HG02610 (cell line): ENCODE measurements at regions not wholly inside any gene's neighbourhood (a gene's known extent, or its start where the extent isn't known, plus 50 kb on each side); places are given as distances from the start of the nearest gene placed in this dataset.

Experiments
- ATAC-seq: cut with Tn5 transposase; IDR thresholded peaks from one replicate; pipeline ENCODE4 v1.9.1; 2021; ENCODE audit warnings: mild to moderate bottlenecking, moderate library complexity; ENCODE audit not compliant: unreplicated experiment

- ATAC-seq = peak; percentile 67
Observed at GRCh38 chr18:56235481-56236013, 402.8 kb downstream of the TXNL1 start.

GRCh38 chr18:56235071-56235470 lies 403.3 kb downstream of the TXNL1 start:
- peak; percentile 28 for ATAC-seq

GRCh38 chr18:56233595-56233994 lies 404.8 kb downstream of the TXNL1 start:
- no peak for ATAC-seq

GRCh38 chr18:56226025-56226424 lies 412.4 kb downstream of the TXNL1 start:
- ATAC-seq = no peak

- no peak for ATAC-seq
Observed at GRCh38 chr18:56224669-56225561, 413.5 kb downstream of the TXNL1 start.

GRCh38 chr18:56221195-56222065 lies 417.0 kb downstream of the TXNL1 start:
- ATAC-seq = no peak

- no peak for ATAC-seq
Observed at GRCh38 chr18:56217406-56217805, 421.0 kb downstream of the TXNL1 start.

- no peak for ATAC-seq
Observed at GRCh38 chr18:56214706-56215105, 423.7 kb downstream of the TXNL1 start.

GRCh38 chr18:56210520-56210919 lies 427.9 kb downstream of the TXNL1 start:
- ATAC-seq = no peak

GRCh38 chr18:56207989-56208388 lies 430.4 kb downstream of the TXNL1 start:
- no peak for ATAC-seq

GRCh38 chr18:56204052-56204451 lies 434.3 kb downstream of the TXNL1 start:
- ATAC-seq = no peak

GRCh38 chr18:56202678-56203077 lies 435.7 kb downstream of the TXNL1 start:
- ATAC-seq = no peak

GRCh38 chr18:56200381-56200911 lies 437.9 kb downstream of the TXNL1 start:
- no peak for ATAC-seq

- ATAC-seq = no peak
Observed at GRCh38 chr18:56199580-56200330, 438.6 kb downstream of the TXNL1 start.

- ATAC-seq = peak; percentile 41
Observed at GRCh38 chr18:56197241-56197859, 441.0 kb downstream of the TXNL1 start.

- no peak for ATAC-seq
Observed at GRCh38 chr18:56196495-56197225, 441.7 kb downstream of the TXNL1 start.

GRCh38 chr18:56191334-56191733 lies 447.1 kb downstream of the TXNL1 start:
- ATAC-seq = no peak

GRCh38 chr18:56189615-56190014 lies 448.8 kb downstream of the TXNL1 start:
- ATAC-seq = no peak

GRCh38 chr18:56188529-56189275 lies 449.7 kb downstream of the TXNL1 start:
- ATAC-seq = no peak
